HepG2 (cell line): ENCODE measurements at regions not wholly inside any gene's neighbourhood (a gene's known extent, or its start where the extent isn't known, plus 50 kb on each side); places are given as distances from the start of the nearest gene placed in this dataset.
A peak's percentile ranks its signal among the peaks of the same experiment; 100 is the strongest.

Experiments used
- BORCS8-MEF2B ChIP-seq: sonication (generic); formaldehyde crosslinking; IDR thresholded peaks from 2 replicates; pipeline ENCODE4 v1.8.0; 2022; ENCODE audit warnings: mild to moderate bottlenecking, missing genetic modification reagents
- DPF2 ChIP-seq: sonication (generic); formaldehyde crosslinking; IDR thresholded peaks from 2 replicates; pipeline ENCODE4 v1.4.0; 2020; ENCODE audit warnings: mild to moderate bottlenecking, low read depth, missing genetic modification reagents, borderline replicate concordance
- FOXA3 ChIP-seq: IDR thresholded peaks from 2 replicates; pipeline ENCODE4 v1.6.1; 2016; ENCODE audit warnings: missing genetic modification reagents, missing compliant biosample characterization
- GATA4 ChIP-seq: sonication (generic); IDR thresholded peaks from 2 replicates; pipeline ENCODE4 v1.6.1; 2016; ENCODE audit warnings: antibody characterized with exemption, low read depth, borderline replicate concordance
- HDAC2 ChIP-seq: sonication (generic); formaldehyde crosslinking; IDR thresholded peaks from 2 replicates; pipeline ENCODE4 v1.4.0; 2020; ENCODE audit warnings: missing genetic modification reagents
- JUND ChIP-seq: sonication (generic); formaldehyde crosslinking; IDR thresholded peaks from 2 replicates; pipeline ENCODE4 v1.8.0; 2022; ENCODE audit warnings: mild to moderate bottlenecking, missing genetic modification reagents
- NFAT5 ChIP-seq: sonication (generic); formaldehyde crosslinking; IDR thresholded peaks from 2 replicates; pipeline ENCODE4 v1.4.0; 2020; ENCODE audit warnings: missing genetic modification reagents
- PHF21A ChIP-seq: sonication (generic); formaldehyde crosslinking; IDR thresholded peaks from 2 replicates; pipeline ENCODE4 v1.5.0; 2020; ENCODE audit warnings: mild to moderate bottlenecking, missing genetic modification reagents
- POGZ ChIP-seq: sonication (generic); formaldehyde crosslinking; IDR thresholded peaks from 2 replicates; pipeline ENCODE4 v1.4.0; 2020; ENCODE audit warnings: mild to moderate bottlenecking, missing genetic modification reagents
- SMYD3 ChIP-seq: sonication (generic); formaldehyde crosslinking; IDR thresholded peaks from 2 replicates; pipeline ENCODE4 v1.8.1; 2023; ENCODE audit warnings: mild to moderate bottlenecking, missing genetic modification reagents
- XRCC5 ChIP-seq: fragments of 200-400 bp; formaldehyde crosslinking; optimal IDR thresholded peaks from 2 replicates; pipeline ENCODE3; 2017; ENCODE audit warnings: mild to moderate bottlenecking, low read length
- ZFP36L1 ChIP-seq: sonication (generic); formaldehyde crosslinking; IDR thresholded peaks from 2 replicates; pipeline ENCODE4 v1.8.0; 2022; ENCODE audit warnings: mild to moderate bottlenecking, missing genetic modification reagents, moderate library complexity
- ZFP82 ChIP-seq: sonication (generic); formaldehyde crosslinking; IDR thresholded peaks from 2 replicates; pipeline ENCODE4 v1.5.1; 2020; ENCODE audit warnings: mild to moderate bottlenecking, missing genetic modification reagents, borderline replicate concordance
- ZNF292 ChIP-seq: sonication (generic); formaldehyde crosslinking; IDR thresholded peaks from 2 replicates; pipeline ENCODE4 v1.8.1; 2022; ENCODE audit warnings: mild to moderate bottlenecking, low read depth, missing genetic modification reagents, borderline replicate concordance
- ZNF512 ChIP-seq: sonication (generic); formaldehyde crosslinking; IDR thresholded peaks from 2 replicates; pipeline ENCODE4 v1.4.0; 2020; ENCODE audit warnings: mild to moderate bottlenecking, missing genetic modification reagents
- ZNF609 ChIP-seq: sonication (generic); formaldehyde crosslinking; IDR thresholded peaks from 2 replicates; pipeline ENCODE4 v1.4.0; 2020; ENCODE audit warnings: mild to moderate bottlenecking, missing genetic modification reagents, borderline replicate concordance
- ZNF772 ChIP-seq: sonication (generic); formaldehyde crosslinking; IDR thresholded peaks from 2 replicates; pipeline ENCODE4 v1.5.0; 2020; ENCODE audit warnings: mild to moderate bottlenecking, missing genetic modification reagents
- ZSCAN25 ChIP-seq: sonication (generic); formaldehyde crosslinking; IDR thresholded peaks from 2 replicates; pipeline ENCODE4 v1.8.0; 2022; ENCODE audit warnings: mild to moderate bottlenecking, missing genetic modification reagents

GRCh38 chr16:87246269-87247065 lies 70.7 kb downstream of the C16orf95 start (continued):
- TF ChIP-seq NFAT5: no peak
- TF ChIP-seq ZSCAN25 (CRISPR knock-in tag): peak; percentile 46; the same call in 1 of the 2 replicates
- 0 out of 2 replicates have a peak, but pooled peaks have one; percentile 62 for TF ChIP-seq SMYD3 (CRISPR knock-in tag)
- TF ChIP-seq XRCC5: peak; percentile 55
- peak; percentile 88 for TF ChIP-seq ZNF609 (CRISPR knock-in tag)
- no peak for TF ChIP-seq GATA4
- peak; percentile 74; the same call in 1 of the 2 replicates for TF ChIP-seq DPF2 (CRISPR knock-in tag)
- 0 out of 2 replicates have a peak, but pooled peaks have one; percentile 33 for TF ChIP-seq JUND (CRISPR knock-in tag)
- TF ChIP-seq ZFP82 (CRISPR knock-in tag): no peak
- no peak for TF ChIP-seq BORCS8-MEF2B (CRISPR knock-in tag)
- TF ChIP-seq PHF21A: peak; percentile 98
- peak; percentile 69 for TF ChIP-seq POGZ (CRISPR knock-in tag)
- peak; percentile 96 for TF ChIP-seq HDAC2 (CRISPR knock-in tag)
- peak; percentile 90; the same call in 1 of the 2 replicates for TF ChIP-seq ZNF292
- no peak for TF ChIP-seq ZNF772 (CRISPR knock-in tag)
- TF ChIP-seq ZFP36L1 (CRISPR knock-in tag): no peak
- TF ChIP-seq ZNF512 (CRISPR knock-in tag): no peak; the same call in 1 of the 2 replicates
- peak; percentile 99 for TF ChIP-seq FOXA3 (CRISPR knock-in tag)
